GM12892 (cell line): ENCODE measurements at regions not wholly inside any gene's neighbourhood (a gene's known extent, or its start where the extent isn't known, plus 50 kb on each side); places are given as distances from the start of the nearest gene placed in this dataset.

Source experiments
- DNase-seq: peaks from one replicate; pipeline ENCODE4 v3.0.0; 2011; ENCODE audit not compliant: insufficient read length
- FAIRE-seq: peaks from 2 replicates; lab custom pipeline; 2011; peaks lifted over from hg19 to GRCh38; lab: Jason Lieb, UNC
- POLR2A ChIP-seq: IDR thresholded peaks from 2 replicates; pipeline ENCODE4 v1.6.1; 2011; ENCODE audit warnings: low read depth, low read length, control low read depth
- POLR2AphosphoS5 ChIP-seq: IDR thresholded peaks from 2 replicates; pipeline ENCODE4 v1.6.1; 2011; ENCODE audit warnings: low read depth, low read length, control low read depth
- TAF1 ChIP-seq: IDR thresholded peaks from 2 replicates; pipeline ENCODE4 v1.6.1; 2011; ENCODE audit warnings: low read depth, mild to moderate bottlenecking, control low read depth, low read length, borderline replicate concordance

DNA sequence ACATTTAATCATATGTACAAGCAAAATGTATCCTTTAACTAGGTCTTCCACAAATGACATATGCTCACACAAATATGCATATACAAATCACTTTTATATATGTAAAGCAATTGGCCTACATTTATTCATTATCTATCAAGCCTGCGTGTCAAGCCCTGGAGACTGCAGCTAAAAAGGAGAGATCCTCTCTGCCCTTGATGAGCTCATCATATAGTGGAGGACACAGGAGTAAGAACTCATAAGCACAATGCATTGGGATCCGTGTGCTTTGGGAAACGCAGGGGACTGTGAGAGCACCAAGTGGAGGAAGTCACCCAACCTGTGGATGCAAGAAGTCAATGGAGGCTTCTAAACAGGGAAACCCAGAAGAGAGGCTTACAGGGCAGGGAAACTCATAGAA, 735.7 kb downstream of the BCL11B start:
- TF ChIP-seq TAF1 (no peak), POLR2AphosphoS5 (no peak), POLR2A (no peak)
- FAIRE-seq (no peak), DNase-seq (no peak)

- FAIRE-seq (no peak), DNase-seq (no peak)
- no peak for TF ChIP-seq TAF1
- TF ChIP-seq POLR2A, result no peak
- TF ChIP-seq POLR2AphosphoS5, result no peak
Observed at GRCh38 chr14:98542316-98542715, 729.7 kb downstream of the BCL11B start.

DNA sequence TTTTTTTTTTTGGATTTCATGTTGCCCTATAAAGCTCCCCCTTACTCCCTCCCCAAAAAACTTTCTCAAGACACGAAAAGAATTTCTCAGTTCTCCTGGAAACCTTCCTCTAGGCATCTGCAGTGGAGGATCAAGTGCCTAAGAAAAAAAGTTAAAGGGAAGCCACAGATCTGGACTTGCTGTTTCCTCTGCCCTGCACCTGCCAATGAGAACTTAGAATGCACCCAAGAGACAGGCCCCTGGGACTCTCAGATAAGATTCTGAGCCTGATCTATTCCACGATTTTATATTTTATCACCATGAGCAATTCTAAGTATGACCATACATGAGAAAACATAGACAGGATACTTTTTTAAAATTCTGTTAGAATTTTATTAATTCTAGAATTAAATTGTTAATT, 728.9 kb downstream of the BCL11B start:
- TF ChIP-seq POLR2AphosphoS5 (no peak), TAF1 (no peak), POLR2A (no peak)
- DNase-seq (no peak), FAIRE-seq (no peak)

DNA sequence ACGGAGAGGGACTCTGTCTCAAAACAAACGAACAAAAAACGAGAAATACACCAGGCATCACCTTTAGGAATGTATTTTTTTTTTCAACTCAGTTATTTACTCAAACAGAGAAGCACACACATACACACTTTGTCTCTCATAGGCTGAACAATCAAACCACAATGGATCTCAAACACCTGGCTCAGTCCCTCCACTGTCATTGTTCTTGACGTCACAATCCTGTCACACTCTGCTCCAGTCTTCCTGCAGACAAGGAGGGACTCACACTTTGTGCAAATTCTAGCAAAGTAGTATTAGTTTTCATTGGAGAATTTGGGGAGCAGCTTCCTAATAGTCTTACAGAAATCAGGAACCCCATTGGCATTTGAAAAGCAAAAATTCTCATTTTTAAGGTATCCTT, 727.8 kb downstream of the BCL11B start:
- no peak for DNase-seq
- TF ChIP-seq POLR2AphosphoS5 (no peak), POLR2A (no peak), TAF1 (no peak)
- FAIRE-seq, result no peak

DNA sequence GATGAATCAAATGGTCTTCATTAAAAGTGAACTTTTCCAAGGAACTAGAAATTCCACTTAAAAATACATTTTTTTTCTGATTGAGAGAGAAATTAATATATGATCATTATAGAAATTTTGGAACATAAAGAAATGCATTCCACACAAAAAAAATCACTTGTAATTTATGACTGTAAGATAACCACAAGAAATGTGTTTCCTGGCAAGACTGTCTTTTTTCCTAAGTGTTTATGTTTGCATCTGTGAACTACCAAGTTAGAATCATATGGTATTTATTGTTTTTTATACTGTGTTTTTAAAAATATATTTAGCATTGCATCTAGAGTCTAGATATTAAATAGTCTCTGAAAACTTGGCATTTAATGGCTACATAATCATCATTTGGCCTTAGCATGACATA, 726.8 kb downstream of the BCL11B start:
- DNase-seq, result no peak
- FAIRE-seq, result no peak
- TF ChIP-seq POLR2AphosphoS5 (no peak), POLR2A (no peak), TAF1 (no peak)

- TF ChIP-seq POLR2AphosphoS5, result no peak
- TF ChIP-seq TAF1, result no peak
- TF ChIP-seq POLR2A, result no peak
- FAIRE-seq, result no peak
- DNase-seq, result no peak
Observed at GRCh38 chr14:98548071-98548686, 723.8 kb downstream of the BCL11B start.

DNA sequence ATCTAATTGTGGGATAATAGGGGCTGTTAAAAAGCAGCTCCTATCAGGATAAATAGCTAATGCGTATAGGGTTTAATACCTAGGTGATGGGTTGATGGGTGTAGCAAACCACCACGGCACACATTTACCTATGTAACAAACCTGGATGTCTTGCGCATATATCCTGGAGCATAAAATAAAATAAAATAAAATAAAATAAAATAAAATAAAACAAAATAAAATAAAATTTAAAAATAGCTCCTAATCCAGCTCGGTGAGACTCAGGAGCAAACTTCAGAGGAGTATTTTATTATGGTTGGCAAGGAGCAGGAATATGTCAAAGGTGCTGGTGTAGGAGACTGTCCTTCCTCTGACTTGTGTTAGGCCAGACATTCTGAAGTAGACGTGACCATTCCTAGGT, 721.0 kb downstream of the BCL11B start:
- FAIRE-seq (no peak), DNase-seq (no peak)
- no peak for TF ChIP-seq TAF1
- no peak for TF ChIP-seq POLR2AphosphoS5
- no peak for TF ChIP-seq POLR2A

DNA sequence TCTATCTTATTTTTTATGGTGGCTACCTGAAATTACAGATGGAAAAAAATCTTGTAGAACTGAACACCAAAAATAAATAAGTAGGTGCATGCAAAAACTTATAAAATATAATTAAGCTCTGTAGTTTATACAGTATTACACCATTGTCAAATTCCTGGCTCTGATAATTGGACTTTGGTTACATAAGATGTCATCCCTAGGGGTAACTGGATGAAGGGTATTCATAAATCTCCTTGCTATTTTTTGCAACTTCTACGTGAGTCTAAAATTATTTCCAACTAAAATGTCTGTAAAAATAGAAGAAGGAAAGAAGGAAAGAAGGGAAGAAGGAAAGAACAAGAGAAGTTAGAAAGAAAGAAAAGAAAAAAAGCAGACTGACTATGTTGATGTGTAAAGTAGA, 716.6 kb downstream of the BCL11B start:
- no peak for TF ChIP-seq TAF1
- no peak for TF ChIP-seq POLR2A
- TF ChIP-seq POLR2AphosphoS5, result no peak
- DNase-seq, result no peak

GRCh38 chr14:98564006-98564405, 708.0 kb downstream of the BCL11B start:
- DNase-seq (no peak), FAIRE-seq (no peak)
- TF ChIP-seq TAF1 (no peak), POLR2AphosphoS5 (no peak)

More for the DNA sequence above, 716.6 kb downstream of the BCL11B start:
- no peak for FAIRE-seq

DNA sequence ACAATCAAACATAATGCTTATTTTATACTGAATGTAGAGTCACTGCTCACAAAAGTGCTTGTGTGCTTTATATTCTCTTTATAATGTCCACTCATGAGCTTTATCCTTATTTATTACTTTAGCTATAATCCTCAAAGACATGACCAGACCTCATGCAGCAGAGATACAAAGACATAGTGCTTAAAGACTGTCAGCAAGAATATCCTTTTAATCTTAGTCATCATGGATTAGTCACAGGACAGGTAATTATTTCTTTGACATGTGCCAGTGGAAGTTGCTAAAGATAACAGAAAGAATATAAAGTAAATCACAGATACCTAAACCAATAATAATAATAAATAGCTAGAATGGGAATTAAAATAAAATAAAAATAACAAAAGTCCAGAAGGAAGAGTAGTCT, 707.5 kb downstream of the BCL11B start:
- FAIRE-seq, result no peak
- TF ChIP-seq POLR2AphosphoS5 (no peak), TAF1 (no peak), POLR2A (no peak)
- no peak for DNase-seq

- TF ChIP-seq POLR2AphosphoS5, result no peak
- no peak for TF ChIP-seq POLR2A
- no peak for TF ChIP-seq TAF1
- FAIRE-seq, result no peak
- DNase-seq, result no peak
Observed at GRCh38 chr14:98571104-98571503, 700.9 kb downstream of the BCL11B start.

DNA sequence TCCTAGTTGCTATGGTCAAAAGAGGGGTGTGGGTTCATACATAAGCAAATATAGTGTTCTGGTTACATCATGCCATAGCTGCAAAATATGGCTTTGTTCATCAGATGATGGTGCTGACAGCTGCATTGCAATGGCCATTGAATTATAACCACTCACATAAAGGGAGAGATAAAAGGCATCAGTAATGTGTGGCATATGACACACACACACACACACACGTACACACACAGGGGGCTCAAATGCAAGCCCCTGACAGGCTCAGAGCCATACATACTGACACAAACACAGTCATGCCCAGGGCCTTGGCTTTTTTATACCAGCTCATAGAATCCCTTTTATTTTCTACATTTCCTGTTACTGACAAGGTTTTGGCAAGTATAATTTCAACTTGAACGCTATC, 698.9 kb downstream of the BCL11B start:
- FAIRE-seq, result no peak
- DNase-seq, result no peak
- TF ChIP-seq POLR2A (no peak), POLR2AphosphoS5 (no peak), TAF1 (no peak)

DNA sequence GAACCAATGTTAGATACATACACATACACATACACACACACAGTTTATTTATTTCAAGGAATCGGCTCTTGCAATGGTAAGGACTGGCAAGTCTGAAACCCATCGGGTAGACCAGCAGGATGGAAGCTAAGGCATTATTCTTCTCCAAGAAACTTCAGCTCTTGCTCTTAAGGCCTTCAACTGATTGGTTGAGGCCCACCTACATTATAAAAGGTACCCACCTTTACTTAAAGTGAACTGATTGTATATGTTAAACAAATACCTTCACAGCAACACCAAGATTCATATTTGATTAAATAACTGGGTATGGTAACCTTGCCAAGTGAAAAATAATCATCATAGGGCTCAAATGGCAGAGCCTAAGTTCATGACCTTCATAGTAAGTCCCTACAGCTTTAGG, 695.5 kb downstream of the BCL11B start:
- DNase-seq (no peak), FAIRE-seq (no peak)
- no peak for TF ChIP-seq TAF1
- no peak for TF ChIP-seq POLR2AphosphoS5
- no peak for TF ChIP-seq POLR2A
